Activated CD8-positive, alpha-beta memory T cell treated with anti-CD3 and anti-CD28 coated beads, Interleukin-2, amount 50 U/mL, for 1 hour (primary cell): ENCODE measurements at regions not wholly inside any gene's neighbourhood (a gene's known extent, or its start where the extent isn't known, plus 50 kb on each side); places are given as distances from the start of the nearest gene placed in this dataset.
"Not testable (repeated sequence)": the region's sequence is repeated elsewhere in the genome, so short reads cannot be mapped to it uniquely, and the experiment has no call there.

ENCODE experiments used
- DNase-seq: peaks from one replicate; pipeline ENCODE4 v3.0.0-alpha.2; 2020; ENCODE audit errors: extremely low read depth

DNA sequence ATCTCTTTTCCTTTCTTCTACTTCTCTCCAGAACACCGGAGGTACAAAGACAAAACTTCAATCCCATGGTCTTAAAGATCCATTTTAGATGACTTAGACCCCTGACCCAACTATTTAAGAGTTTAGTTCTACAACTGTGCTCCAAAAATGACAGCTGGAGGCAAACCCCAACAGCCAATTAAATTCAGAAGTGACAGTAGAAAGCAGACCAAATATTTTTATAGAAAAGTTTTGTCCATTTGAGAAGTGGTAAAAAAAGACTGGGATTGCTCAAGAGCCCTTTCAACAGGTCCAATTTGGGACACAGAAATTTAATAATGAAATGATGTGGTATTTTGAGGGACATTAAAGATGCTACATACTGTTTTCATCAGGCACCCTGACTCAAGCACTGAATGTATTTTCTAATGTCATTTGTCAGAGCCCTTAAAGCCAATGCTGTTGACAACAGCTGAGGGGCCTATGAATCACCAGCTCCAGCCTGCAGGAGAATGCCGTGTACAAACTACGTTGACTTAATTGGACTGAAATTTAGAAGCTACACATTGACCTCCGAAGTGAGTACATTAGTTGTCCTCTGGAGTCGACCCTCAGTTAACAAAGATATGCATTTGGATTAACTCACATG, 147.5 kb upstream of the PIK3R1 start:
- DNase-seq = no peak

DNA sequence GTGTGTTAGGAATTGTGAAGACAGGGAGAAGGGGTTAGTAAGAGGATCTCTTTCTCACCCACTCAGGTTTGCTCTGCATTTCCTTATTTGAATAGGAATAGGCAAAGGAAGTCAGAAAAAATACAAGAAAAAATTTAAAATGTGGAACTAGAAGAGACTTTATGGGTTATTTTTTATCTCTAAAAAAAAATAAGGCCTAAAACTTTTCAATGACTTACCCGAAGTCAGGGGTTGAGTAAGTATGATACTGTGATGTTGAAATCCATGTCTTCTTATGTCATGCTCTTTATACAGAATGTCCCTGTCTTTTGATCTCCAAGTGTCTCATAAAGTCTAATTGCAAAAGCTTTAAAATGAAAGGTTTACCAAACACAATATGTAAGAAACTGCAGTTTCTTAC, 148.3 kb upstream of the PIK3R1 start:
- no peak for DNase-seq

DNA sequence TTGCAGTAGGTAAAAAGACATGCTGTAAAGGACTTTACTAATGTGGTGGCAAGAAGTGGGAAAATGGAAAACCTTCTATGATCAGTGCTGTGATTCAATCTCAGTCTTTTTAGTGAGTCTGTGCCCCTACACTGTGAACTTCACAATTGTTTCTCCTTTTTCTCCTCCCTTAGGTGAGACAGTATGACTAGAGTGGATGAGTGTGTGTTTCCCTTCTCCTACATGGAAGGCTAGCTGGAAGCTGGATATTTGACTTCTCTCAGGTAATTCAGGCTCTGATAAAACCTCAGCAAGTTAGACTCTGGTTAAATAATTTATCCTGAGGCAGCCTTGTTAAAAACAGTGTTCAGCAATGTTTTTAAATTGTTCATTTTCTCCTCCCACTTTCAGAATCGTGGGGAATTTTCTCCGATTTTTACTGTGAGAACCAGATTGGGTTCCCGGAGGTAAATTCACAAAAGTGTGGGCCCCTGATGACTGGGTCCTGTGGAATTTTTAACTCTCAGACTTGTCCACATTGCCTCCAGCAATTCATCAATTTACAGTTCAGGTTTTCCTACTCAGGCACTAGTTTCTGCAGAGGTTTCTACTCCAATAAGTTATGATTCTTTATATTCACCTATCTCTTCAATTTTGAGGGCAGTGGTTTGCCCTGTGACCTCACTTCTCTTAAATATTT, 149.1 kb upstream of the PIK3R1 start:
- DNase-seq = no peak

DNA sequence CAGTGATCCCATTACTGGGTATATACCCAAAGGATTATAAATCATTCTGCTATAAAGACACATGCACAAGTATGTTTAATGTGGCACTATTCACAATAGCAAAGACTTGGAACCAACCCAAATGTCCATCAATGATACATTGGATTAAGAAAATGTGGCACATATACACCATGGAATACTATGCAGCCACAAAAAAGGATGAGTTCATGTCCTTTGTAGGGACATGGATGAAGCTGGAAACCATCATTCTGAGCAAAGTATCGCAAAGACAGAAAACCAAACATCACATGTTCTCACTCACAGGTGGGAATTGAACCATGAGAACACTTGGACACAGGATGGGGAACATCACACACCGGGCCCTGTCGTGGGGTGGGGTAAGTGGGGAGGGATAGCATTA, 150.2 kb upstream of the PIK3R1 start:
- not testable (repeated sequence) for DNase-seq

DNA sequence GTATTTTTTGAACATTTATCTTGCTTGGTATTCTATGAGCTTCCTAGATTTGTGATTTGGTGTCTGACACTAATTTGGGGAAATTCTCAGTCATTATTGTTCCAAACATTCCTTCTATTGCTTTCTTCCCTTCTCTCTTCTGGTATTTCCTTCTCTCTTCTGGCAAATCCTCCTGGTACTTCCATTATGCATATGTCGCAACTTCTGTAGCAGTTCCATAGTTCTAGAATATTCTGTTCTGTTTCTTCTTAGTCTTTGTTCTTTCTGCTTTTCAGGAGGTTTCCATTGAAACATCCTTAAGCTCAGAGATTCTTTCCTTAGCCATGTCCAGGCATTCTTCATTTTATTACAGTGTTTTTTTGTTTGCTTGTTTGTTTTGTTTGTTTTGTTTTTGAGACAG, 155.2 kb upstream of the PIK3R1 start:
- no peak for DNase-seq

DNA sequence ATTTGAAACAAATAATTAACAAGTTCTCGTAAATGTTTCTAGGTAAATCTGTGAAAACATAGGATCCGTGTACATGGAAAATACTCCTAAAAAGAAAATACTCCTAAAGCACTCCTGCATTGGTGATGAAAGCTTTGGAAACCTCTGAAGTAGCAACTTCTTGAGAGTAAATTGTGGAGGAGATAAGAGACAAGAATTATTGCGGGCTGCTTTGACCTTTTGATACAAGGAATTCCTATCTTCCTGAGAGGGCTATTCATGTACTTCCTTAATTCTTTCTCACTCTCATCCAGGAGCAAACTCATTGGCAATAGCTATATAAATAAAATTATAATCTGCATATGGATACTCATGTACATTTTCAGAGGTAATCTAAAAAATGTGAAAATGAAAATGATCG, 158.4 kb upstream of the PIK3R1 start:
- no peak for DNase-seq

DNA sequence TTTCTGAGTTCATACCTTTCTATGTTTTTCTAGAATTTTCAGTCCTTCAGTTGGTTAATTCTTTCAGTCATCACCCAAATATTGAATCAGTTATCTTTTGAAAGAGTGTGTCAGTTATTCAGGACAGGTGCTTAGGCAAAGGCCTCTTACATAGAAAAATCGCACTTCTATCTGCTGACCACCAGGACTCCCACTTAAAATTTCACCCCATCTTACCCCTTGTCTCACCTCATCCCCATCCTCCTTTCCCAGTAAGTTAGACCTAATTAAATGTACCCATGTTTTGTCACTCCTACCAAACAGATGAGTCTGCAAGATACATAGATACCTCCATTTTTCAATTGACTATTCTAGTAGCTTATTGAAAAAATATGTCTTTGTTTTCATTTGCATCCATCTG, 159.9 kb upstream of the PIK3R1 start:
- no peak for DNase-seq

DNA sequence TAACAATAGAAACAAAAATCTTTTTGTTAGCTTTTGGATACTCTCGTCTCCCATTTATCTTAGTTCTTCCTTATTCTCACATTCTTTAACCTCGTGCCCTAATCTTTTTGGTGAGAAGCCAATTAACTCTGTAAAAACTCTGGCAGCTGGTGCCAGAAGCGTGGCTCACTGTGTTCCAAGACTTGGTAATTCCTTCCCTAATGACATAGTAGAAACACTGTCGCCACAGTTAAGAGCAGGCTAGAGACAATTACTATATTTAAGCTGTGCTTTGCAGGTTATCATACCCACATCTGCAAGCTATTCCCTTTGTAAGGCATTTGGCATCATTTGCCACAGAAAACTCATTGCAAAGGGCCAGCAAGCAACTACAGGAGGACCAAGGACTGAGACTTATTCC, 160.9 kb upstream of the PIK3R1 start:
- DNase-seq = no peak

DNA sequence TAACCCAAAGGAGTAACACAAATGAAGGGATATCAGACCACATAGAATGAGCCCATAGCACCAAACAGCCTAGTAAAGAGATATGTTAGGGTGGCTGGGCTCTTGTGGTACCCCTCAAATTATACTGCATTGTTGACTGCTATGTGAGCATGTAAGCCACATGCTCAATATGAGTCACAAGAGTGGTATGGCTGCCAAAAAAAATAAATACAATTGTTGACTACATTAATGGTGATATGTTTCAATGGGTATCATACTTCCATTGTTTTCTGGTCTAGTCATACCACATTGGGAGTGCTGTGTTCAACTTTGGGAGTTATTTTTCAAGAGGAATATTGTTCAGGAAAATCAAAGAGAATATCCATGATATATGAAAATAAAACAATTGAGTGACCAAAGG, 162.4 kb upstream of the PIK3R1 start:
- DNase-seq = no peak

DNA sequence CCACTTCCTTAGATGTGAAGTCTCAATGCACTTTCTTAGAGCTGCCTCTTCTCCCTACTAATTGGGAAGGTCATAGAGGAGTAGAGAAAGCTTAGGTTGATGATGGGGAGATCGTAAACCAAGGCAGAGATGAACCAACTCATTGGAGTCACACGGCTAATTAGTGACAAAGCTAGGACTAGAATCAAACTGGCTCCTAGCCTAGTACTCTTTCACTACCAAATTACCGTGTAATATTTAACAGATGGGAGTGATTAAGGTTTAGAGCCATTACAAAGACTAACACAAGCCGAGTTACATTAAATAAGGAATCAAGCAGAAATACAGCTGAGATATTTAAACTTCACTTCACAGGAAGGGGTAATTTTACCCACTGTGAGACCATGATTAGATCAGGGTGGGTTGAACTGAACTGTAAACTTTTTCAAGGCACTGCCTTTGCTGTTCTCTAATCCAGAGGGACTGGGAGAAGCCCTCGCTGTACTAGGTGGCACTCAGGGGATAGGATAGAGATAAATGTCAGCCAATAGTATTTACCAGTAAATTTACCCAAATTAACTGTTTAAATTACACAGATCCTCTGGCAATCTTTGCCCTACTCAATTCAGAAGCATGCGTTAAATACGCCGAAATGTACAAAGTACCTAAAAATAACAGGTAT, 166.4 kb upstream of the PIK3R1 start:
- DNase-seq = no peak

DNA sequence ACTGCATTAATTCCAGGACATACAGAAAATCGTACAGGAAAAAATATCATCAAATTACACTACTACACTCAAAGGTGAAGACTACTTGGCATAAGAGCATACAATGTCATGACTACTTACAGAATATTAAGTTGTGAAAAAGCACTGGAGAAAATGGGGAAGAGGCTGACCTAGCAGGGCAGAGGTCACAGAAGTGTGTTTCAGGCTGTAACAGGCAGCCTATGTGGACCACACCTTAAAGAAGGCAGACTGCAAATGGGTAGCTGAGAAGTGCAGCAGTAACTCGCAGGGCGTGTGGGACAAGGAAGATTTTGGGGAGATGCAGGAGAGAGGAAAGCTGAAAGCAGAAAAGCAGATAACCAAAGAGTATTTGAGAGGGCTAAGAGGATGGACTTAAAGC, 167.0 kb upstream of the PIK3R1 start:
- no peak for DNase-seq

DNA sequence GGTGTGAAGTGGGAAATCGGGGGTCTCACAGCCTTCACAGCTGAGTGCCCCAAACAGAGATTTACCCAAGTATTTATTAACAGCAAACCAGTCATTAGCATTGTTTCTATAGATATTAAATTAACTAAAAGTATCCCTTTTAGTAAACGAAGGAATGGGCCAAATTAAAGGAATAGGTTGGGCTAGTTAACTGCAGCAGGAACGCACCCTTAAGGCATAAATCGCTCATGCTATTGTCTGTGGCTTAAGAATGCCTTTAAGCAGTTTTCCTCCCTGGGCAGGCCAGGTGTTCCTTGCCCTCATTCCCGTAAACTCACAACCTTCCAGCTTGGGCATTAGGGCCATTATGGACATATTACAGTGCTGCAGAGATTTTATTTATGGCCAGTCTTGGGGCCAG, 167.5 kb upstream of the PIK3R1 start:
- DNase-seq = not testable (repeated sequence)

DNA sequence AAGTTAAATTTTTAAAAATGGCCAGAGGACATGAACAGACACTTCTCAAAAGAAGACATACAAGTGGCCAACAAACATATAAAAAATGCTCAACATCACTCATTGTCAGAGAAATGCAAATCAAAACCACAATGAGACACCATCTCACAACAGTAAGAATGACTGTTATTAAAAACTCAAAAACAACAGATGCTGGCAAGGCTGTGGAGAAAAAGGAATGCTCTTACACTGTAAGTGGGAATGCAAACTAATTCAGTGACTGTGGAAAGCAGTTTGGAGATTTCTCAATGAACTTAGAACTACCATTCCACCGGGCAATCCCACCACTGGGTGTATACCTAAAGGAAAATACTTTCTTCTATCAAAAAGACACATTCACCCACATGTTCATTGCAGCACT, 168.5 kb upstream of the PIK3R1 start:
- no peak for DNase-seq

DNA sequence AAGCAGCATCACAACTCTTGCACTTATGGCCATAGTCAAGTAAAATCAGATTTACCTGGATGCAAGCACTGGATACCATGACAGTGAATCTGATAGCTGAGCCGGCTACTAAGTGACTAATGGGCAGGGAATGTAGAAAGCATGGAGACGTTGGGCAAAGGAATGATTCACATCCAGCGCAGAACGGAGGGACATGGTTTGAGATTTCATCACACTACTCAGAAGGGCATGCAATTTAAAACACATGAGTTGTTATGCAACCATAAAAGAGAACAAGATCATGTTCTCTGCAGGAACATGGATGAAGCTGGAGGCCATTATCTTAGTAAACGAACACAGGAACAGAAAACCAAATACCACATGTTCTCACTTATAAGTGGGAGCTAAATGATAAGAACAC, 169.1 kb upstream of the PIK3R1 start:
- DNase-seq = no peak

DNA sequence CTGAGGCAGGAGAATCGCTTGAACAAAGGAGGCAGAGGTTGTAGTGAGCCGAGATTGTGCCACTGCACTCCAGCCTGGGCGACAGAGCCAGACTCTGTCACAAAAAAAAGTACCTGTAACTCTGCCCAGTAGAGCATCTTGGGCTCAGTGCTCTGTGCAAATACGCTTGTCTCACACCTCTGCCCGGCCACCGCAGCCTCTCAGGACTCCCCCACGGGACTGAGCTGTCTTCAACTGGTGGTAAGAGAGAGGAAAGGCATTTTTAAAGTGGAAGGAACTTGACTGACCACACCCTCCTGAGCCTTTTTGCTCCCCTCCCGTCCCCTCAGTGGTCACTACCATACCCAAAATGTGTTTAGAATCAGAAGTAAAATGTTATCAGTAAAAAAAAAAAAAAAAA, 174.3 kb upstream of the PIK3R1 start:
- no peak for DNase-seq

DNA sequence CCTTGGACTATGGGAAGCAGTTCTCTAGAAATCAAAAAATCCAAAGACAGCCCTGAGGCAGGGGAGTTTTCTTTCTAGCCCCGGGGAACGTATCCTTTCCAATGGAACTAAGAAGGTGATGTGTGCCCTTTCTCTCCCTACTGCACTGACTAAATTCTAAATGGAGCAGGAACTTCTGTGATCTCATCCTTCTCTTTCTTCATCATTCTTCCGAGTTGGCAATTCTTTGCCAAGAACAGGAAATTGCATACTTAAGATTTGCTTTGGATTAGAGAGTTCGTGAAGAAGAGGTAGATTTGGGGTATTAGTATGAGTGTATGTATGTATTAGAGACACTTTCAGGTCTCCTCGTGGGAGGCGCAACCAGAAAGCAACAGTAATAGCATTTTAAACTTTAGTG, 178.0 kb upstream of the PIK3R1 start:
- DNase-seq = no peak

DNA sequence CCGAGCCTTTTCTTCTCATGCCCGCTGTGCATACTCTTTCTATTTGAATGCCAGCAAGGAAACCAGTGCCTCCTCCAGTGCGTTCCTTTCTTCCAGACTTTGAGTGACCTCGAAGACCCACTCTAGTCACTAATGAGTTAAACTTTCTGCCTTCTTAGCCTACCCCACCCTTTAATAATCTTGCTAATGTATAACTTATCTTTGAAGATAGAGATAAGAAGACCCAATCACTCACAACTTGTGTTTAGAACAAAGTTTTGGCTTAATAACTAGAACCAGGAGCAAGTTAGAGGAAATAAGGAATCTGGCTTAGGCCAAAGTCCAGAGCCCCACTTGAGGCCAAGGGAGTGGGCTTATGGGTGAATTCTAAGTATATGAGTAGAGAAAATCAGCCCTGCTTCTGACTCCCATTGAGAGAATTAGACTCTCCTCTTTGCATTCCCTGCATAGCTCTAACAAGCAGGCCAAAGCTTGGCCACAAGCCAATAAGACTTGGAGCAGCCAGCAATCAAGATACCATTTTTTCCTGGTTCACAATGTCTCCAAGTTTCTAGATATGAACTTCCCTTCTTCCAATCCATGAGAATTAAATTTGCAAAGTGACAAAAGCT, 181.5 kb upstream of the PIK3R1 start:
- DNase-seq = no peak

DNA sequence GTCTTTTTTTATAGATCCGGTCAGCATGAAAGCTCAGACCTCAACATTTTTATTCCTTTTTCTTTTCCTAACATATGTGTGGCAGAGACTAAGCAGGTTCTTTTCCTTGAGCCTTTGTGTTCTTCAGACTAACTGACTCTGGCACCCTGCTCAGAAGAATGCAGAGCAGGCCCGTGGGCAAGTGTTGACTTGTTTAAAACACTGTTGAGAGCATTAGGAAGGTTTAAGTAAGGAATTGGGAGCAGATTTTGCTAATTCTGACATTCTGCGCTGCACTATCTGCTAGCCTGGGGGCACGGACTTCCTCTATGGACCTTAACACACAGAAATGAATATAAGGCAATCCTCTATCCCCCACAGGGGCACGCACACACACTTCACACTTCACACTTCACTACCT, 182.5 kb upstream of the PIK3R1 start:
- no peak for DNase-seq

DNA sequence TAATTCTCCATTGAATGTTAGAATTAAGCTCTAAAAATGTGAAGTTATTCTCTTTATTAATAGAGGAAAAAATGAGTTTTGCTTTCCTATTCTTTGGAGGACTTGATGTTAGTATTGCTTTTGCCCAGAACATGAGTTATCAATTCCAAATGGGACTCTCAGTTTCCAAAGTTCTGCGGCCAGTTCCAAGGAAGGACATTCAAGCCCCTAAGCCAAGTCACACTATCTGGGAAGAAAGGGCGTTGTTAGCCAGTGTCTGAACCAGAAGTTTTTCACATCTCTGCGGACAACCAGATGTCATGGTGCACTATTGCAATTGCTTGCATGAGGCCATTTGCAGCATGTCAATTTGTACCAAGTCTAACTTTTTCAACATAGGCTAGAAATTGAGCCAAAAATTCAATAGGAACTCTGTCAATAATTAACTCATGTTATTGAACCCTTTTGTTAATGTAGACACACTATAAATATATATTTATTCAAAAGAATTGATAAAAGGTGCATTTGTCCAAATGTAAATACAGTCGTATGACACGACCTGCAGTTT, 183.3 kb upstream of the PIK3R1 start:
- no peak for DNase-seq

DNA sequence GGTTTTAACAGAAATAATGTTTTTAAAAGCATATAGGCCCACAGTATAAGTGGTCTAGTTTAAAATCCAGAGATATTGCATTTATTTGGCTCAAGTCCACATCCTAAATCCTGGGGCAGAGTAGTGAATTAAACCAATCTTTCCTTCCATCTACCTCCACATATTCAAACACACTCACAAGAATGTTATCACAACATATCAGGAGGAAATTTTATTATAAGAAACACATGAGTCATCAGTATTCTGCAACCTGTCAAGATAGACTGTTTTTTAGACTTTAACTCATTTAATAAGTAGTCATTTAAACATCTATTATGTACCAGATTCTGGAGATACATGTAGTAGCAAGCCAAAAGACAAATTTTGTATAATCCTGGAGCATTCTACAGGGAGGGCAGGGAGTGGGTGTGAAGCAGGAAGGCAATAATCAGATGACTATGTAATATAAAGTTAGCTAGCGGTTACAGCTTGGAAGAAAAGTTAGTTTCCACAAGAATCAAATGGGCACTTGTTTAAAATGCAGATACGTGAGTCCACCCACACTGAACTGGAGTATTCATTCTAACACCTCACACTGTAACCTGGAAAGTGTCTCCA, 187.3 kb upstream of the PIK3R1 start:
- DNase-seq = no peak

DNA sequence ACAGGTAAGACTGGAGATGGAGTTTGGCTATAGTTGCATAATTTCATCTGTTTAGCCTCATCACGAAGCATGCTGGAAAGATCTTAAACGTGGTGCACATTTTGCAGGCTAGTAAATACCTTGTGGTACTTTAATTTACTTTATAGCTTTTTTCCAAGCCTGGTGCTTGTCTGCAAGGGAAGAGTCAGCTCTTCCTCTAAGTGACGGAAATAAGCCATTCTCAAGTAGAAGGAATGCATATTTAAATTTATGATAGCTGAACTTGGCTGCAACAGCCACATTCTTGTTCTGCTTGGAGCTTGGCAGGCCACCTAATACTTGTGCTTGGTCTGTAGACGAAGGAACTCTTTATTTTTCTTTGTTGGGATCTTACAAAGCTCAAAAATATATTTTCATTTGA, 188.0 kb upstream of the PIK3R1 start:
- DNase-seq = no peak
